GM23338 (cell line): ENCODE measurements at regions not wholly inside any gene's neighbourhood (a gene's known extent, or its start where the extent isn't known, plus 50 kb on each side); places are given as distances from the start of the nearest gene placed in this dataset.

Experiments
- ATAC-seq: fragments of 200-7000 bp; cut with Tn5 transposase; 3 replicates; pipeline ENCODE4 v1.9.1; 2020
- DNase-seq: peaks from one replicate; pipeline ENCODE4 v3.0.0-alpha.2; 2015; ENCODE audit warnings: low spot score
- H2AFZ ChIP-seq: fragments of 200-600 bp; sonication (generic); 2 replicates; pipeline ENCODE4 v1.8.0; 2016; ENCODE audit warnings: antibody characterized with exemption, mild to moderate bottlenecking, moderate library complexity
- H3F3A ChIP-seq: fragments of 200-600 bp; sonication (generic); replicated peaks from 2 replicates; pipeline ENCODE4 v1.8.0; 2017; ENCODE audit warnings: antibody characterized with exemption, mixed run types, low read depth
- H3K27ac ChIP-seq: fragments of 200-600 bp; sonication (generic); 2 replicates; pipeline ENCODE4 v1.6.1; 2016; ENCODE audit warnings: low read depth
- H3K27me3 ChIP-seq: fragments of 200-600 bp; sonication (generic); 2 replicates; pipeline ENCODE4 v1.8.0; 2016; ENCODE audit warnings: mild to moderate bottlenecking, mixed run types, moderate library complexity; ENCODE audit not compliant: insufficient read depth
- H3K36me3 ChIP-seq: fragments of 200-600 bp; sonication (generic); 2 replicates; pipeline ENCODE4 v1.8.0; 2016; ENCODE audit warnings: mild to moderate bottlenecking; ENCODE audit not compliant: insufficient read depth
- H3K4me1 ChIP-seq: fragments of 200-600 bp; sonication (generic); 2 replicates; pipeline ENCODE4 v1.8.0; 2016; ENCODE audit warnings: mild to moderate bottlenecking, moderate library complexity; ENCODE audit not compliant: insufficient read depth
- H3K4me2 ChIP-seq: fragments of 200-600 bp; sonication (generic); 2 replicates; pipeline ENCODE4 v1.7.1; 2017; ENCODE audit warnings: mixed run types
- H3K4me3 ChIP-seq: fragments of 200-600 bp; sonication (generic); 2 replicates; pipeline ENCODE4 v1.6.1; 2016; ENCODE audit warnings: mixed run types
- H3K79me2 ChIP-seq: fragments of 200-600 bp; sonication (generic); replicated peaks from 2 replicates; pipeline ENCODE4 v1.8.0; 2017; ENCODE audit warnings: mild to moderate bottlenecking; ENCODE audit not compliant: insufficient read depth
- H3K9me2 ChIP-seq: fragments of 200-600 bp; sonication (generic); 2 replicates; pipeline ENCODE4 v1.8.0; 2017; ENCODE audit not compliant: insufficient read depth
- H4K20me1 ChIP-seq: fragments of 200-600 bp; sonication (generic); replicated peaks from 2 replicates; pipeline ENCODE4 v1.8.0; 2017; ENCODE audit warnings: mild to moderate bottlenecking; ENCODE audit not compliant: insufficient read depth
- H3K27ac Mint-ChIP-seq: 2 replicates; pipeline ENCODE4 v1.8.0; 2020; ENCODE audit warnings: inconsistent platforms, mild to moderate bottlenecking, moderate library complexity, mixed read lengths
- H3K27me3 Mint-ChIP-seq: 3 replicates; pipeline ENCODE4 v1.8.0; 2022; ENCODE audit warnings: low read depth, mild to moderate bottlenecking, moderate library complexity, mixed read lengths, inconsistent platforms; ENCODE audit not compliant: insufficient read depth, poor library complexity
- H3K36me3 Mint-ChIP-seq: 3 replicates; pipeline ENCODE4 v1.8.0; 2021; ENCODE audit warnings: low read depth, mild to moderate bottlenecking, inconsistent platforms, moderate library complexity, mixed read lengths
- H3K4me1 Mint-ChIP-seq: 3 replicates; pipeline ENCODE4 v1.8.0; 2020; ENCODE audit warnings: mild to moderate bottlenecking, inconsistent platforms, mixed read lengths
- H3K4me3 Mint-ChIP-seq: 3 replicates; pipeline ENCODE4 v1.8.0; 2021; ENCODE audit warnings: moderate library complexity, mild to moderate bottlenecking, inconsistent platforms, mixed read lengths
- H3K9me3 Mint-ChIP-seq: 3 replicates; pipeline ENCODE4 v1.8.0; 2020; ENCODE audit warnings: moderate library complexity, mild to moderate bottlenecking, inconsistent platforms, mixed read lengths
- CREB1 ChIP-seq: fragments of 250-450 bp; sonication (Bioruptor Pico); IDR thresholded peaks from 2 replicates; pipeline ENCODE4 v1.5.0; 2020; ENCODE audit warnings: low read depth, mild to moderate bottlenecking, moderate library complexity
- EZH2 ChIP-seq: fragments of 200-600 bp; sonication (generic); IDR thresholded peaks from one replicate; pipeline ENCODE4 v1.8.0; 2017; ENCODE audit warnings: antibody characterized with exemption, mild to moderate bottlenecking, low read depth; ENCODE audit not compliant: unreplicated experiment
- EZH2phosphoT487 ChIP-seq: fragments of 200-600 bp; sonication (generic); IDR thresholded peaks from one replicate; pipeline ENCODE4 v1.8.1; 2018; ENCODE audit warnings: antibody characterized with exemption; ENCODE audit not compliant: unreplicated experiment
- NANOG ChIP-seq: IDR thresholded peaks from 2 replicates; pipeline ENCODE4 v1.6.1; 2016; ENCODE audit warnings: antibody characterized with exemption, borderline replicate concordance
- ZNF114 ChIP-seq: fragments of 250-450 bp; sonication (Bioruptor Pico); IDR thresholded peaks from 2 replicates; pipeline ENCODE4 v1.5.0; 2020; ENCODE audit warnings: mild to moderate bottlenecking, moderate library complexity
- ZNF331 ChIP-seq: fragments of 250-450 bp; sonication (Bioruptor Pico); IDR thresholded peaks from 2 replicates; pipeline ENCODE4 v1.5.0; 2020; ENCODE audit warnings: low read depth, mild to moderate bottlenecking, moderate library complexity
- TF ChIP-seq, protein P1 (sequence below): IDR thresholded peaks from one replicate; pipeline ENCODE4 v1.6.1; 2018; ENCODE audit warnings: antibody characterized with exemption; ENCODE audit not compliant: unreplicated experiment
- TF ChIP-seq, protein P2 (sequence below): IDR thresholded peaks from 2 replicates; pipeline ENCODE4 v1.6.1; 2016; ENCODE audit warnings: antibody characterized with exemption
- TF ChIP-seq, protein P3 (sequence below), 2 experiments: fragments of 200-600 bp in 1 of 2; sonication (generic) in 1 of 2; conservative IDR thresholded peaks; 2 replicates each; pipeline versions ENCODE4 v1.5.1 to v1.6.1; 2016 to 2017; ENCODE audit warnings: antibody characterized with exemption in 2 of 2, low read depth in 2 of 2, mild to moderate bottlenecking in 2 of 2, moderate library complexity in 1 of 2
- TF ChIP-seq, protein P4 (sequence below): fragments of 250-450 bp; sonication (Bioruptor Pico); IDR thresholded peaks from 2 replicates; pipeline ENCODE4 v1.5.0; 2020; ENCODE audit warnings: mild to moderate bottlenecking, moderate library complexity

DNA sequence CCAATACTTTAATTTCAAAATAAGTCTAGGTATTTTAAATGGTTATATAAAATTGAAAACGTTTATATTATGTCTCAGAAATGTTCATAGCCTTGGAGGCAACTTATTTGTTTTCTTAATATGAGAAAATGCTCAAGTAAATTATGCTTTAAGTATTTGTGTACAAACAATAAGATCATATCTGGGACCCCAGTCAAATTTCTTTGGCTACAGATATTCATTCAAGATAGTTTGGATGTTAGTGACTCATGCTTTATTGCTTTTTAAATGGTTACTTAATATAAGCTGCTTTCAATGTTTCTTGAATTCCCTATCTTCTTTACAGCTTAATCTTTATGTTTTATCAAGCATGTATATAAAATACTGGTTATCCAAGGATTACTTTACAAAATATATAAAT, 291.3 kb downstream of the KCNC2 start (continued):
- TF ChIP-seq EZH2 (no peak), ZNF114 (CRISPR knock-in tag) (no peak), NANOG (no peak), EZH2phosphoT487 (no peak)
- TF ChIP-seq, protein P1, sequence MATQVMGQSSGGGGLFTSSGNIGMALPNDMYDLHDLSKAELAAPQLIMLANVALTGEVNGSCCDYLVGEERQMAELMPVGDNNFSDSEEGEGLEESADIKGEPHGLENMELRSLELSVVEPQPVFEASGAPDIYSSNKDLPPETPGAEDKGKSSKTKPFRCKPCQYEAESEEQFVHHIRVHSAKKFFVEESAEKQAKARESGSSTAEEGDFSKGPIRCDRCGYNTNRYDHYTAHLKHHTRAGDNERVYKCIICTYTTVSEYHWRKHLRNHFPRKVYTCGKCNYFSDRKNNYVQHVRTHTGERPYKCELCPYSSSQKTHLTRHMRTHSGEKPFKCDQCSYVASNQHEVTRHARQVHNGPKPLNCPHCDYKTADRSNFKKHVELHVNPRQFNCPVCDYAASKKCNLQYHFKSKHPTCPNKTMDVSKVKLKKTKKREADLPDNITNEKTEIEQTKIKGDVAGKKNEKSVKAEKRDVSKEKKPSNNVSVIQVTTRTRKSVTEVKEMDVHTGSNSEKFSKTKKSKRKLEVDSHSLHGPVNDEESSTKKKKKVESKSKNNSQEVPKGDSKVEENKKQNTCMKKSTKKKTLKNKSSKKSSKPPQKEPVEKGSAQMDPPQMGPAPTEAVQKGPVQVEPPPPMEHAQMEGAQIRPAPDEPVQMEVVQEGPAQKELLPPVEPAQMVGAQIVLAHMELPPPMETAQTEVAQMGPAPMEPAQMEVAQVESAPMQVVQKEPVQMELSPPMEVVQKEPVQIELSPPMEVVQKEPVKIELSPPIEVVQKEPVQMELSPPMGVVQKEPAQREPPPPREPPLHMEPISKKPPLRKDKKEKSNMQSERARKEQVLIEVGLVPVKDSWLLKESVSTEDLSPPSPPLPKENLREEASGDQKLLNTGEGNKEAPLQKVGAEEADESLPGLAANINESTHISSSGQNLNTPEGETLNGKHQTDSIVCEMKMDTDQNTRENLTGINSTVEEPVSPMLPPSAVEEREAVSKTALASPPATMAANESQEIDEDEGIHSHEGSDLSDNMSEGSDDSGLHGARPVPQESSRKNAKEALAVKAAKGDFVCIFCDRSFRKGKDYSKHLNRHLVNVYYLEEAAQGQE, result no peak
- TF ChIP-seq, protein P2, sequence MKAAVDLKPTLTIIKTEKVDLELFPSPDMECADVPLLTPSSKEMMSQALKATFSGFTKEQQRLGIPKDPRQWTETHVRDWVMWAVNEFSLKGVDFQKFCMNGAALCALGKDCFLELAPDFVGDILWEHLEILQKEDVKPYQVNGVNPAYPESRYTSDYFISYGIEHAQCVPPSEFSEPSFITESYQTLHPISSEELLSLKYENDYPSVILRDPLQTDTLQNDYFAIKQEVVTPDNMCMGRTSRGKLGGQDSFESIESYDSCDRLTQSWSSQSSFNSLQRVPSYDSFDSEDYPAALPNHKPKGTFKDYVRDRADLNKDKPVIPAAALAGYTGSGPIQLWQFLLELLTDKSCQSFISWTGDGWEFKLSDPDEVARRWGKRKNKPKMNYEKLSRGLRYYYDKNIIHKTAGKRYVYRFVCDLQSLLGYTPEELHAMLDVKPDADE, result no peak
- TF ChIP-seq, protein P3, sequence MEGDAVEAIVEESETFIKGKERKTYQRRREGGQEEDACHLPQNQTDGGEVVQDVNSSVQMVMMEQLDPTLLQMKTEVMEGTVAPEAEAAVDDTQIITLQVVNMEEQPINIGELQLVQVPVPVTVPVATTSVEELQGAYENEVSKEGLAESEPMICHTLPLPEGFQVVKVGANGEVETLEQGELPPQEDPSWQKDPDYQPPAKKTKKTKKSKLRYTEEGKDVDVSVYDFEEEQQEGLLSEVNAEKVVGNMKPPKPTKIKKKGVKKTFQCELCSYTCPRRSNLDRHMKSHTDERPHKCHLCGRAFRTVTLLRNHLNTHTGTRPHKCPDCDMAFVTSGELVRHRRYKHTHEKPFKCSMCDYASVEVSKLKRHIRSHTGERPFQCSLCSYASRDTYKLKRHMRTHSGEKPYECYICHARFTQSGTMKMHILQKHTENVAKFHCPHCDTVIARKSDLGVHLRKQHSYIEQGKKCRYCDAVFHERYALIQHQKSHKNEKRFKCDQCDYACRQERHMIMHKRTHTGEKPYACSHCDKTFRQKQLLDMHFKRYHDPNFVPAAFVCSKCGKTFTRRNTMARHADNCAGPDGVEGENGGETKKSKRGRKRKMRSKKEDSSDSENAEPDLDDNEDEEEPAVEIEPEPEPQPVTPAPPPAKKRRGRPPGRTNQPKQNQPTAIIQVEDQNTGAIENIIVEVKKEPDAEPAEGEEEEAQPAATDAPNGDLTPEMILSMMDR (conservative IDR thresholded peaks at IDR 0.05; ENCODE audit: low read depth in 2 of 2), result no peak

DNA sequence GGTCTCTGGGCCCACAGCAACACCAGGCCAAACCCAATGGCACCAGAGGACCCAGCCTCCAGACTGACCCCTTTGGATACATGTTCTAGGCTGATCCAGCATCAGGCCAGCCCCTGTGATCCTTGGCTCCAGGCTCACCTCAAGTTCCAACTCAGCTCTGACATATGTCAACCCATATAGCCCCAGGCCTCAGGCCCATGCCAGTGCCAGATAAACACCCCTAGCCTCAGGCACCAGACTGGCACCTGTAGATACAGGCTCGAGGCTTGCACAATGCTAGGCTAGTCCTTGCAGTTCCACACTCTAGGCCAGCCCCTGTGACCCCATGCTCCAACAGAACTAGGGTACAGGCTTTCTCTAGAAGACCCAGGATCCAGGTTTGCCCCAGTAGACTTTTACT, 287.5 kb downstream of the KCNC2 start:
- H3K4me3 ChIP-seq, result no peak overlapping the region
- H3K79me2 ChIP-seq, result no peaks in the 10 kb centered on the region
- ATAC-seq, result no peak
- DNase-seq, result no peak
- H4K20me1 ChIP-seq, result no peaks in the 10 kb centered on the region
- H3K27me3 ChIP-seq, result no peaks in the 10 kb centered on the region
- H3K9me3 Mint-ChIP-seq, result peaks cover 4% of the 10 kb centered on the region
- H3F3A ChIP-seq, result no peaks in the 10 kb centered on the region
- H3K36me3 ChIP-seq, result no peaks in the 10 kb centered on the region
- H3K4me1 ChIP-seq, result no peaks in the 10 kb centered on the region
- no peaks in the 10 kb centered on the region for H3K36me3 Mint-ChIP-seq
- no peak overlapping the region for H3K4me3 Mint-ChIP-seq
- no peak overlapping the region for H3K27ac Mint-ChIP-seq
- no peak overlapping the region for H3K4me2 ChIP-seq
- H3K27me3 Mint-ChIP-seq, result no peaks in the 10 kb centered on the region
- H2AFZ ChIP-seq, result no peak overlapping the region
- no peaks in the 10 kb centered on the region for H3K9me2 ChIP-seq
- no peak overlapping the region for H3K27ac ChIP-seq
- no peaks in the 10 kb centered on the region for H3K4me1 Mint-ChIP-seq
- TF ChIP-seq ZNF114 (CRISPR knock-in tag) (no peak), ZNF331 (no peak), EZH2phosphoT487 (no peak), CREB1 (CRISPR knock-in tag) (no peak), NANOG (no peak)
- TF ChIP-seq, protein P2, result no peak
- TF ChIP-seq, protein P4, sequence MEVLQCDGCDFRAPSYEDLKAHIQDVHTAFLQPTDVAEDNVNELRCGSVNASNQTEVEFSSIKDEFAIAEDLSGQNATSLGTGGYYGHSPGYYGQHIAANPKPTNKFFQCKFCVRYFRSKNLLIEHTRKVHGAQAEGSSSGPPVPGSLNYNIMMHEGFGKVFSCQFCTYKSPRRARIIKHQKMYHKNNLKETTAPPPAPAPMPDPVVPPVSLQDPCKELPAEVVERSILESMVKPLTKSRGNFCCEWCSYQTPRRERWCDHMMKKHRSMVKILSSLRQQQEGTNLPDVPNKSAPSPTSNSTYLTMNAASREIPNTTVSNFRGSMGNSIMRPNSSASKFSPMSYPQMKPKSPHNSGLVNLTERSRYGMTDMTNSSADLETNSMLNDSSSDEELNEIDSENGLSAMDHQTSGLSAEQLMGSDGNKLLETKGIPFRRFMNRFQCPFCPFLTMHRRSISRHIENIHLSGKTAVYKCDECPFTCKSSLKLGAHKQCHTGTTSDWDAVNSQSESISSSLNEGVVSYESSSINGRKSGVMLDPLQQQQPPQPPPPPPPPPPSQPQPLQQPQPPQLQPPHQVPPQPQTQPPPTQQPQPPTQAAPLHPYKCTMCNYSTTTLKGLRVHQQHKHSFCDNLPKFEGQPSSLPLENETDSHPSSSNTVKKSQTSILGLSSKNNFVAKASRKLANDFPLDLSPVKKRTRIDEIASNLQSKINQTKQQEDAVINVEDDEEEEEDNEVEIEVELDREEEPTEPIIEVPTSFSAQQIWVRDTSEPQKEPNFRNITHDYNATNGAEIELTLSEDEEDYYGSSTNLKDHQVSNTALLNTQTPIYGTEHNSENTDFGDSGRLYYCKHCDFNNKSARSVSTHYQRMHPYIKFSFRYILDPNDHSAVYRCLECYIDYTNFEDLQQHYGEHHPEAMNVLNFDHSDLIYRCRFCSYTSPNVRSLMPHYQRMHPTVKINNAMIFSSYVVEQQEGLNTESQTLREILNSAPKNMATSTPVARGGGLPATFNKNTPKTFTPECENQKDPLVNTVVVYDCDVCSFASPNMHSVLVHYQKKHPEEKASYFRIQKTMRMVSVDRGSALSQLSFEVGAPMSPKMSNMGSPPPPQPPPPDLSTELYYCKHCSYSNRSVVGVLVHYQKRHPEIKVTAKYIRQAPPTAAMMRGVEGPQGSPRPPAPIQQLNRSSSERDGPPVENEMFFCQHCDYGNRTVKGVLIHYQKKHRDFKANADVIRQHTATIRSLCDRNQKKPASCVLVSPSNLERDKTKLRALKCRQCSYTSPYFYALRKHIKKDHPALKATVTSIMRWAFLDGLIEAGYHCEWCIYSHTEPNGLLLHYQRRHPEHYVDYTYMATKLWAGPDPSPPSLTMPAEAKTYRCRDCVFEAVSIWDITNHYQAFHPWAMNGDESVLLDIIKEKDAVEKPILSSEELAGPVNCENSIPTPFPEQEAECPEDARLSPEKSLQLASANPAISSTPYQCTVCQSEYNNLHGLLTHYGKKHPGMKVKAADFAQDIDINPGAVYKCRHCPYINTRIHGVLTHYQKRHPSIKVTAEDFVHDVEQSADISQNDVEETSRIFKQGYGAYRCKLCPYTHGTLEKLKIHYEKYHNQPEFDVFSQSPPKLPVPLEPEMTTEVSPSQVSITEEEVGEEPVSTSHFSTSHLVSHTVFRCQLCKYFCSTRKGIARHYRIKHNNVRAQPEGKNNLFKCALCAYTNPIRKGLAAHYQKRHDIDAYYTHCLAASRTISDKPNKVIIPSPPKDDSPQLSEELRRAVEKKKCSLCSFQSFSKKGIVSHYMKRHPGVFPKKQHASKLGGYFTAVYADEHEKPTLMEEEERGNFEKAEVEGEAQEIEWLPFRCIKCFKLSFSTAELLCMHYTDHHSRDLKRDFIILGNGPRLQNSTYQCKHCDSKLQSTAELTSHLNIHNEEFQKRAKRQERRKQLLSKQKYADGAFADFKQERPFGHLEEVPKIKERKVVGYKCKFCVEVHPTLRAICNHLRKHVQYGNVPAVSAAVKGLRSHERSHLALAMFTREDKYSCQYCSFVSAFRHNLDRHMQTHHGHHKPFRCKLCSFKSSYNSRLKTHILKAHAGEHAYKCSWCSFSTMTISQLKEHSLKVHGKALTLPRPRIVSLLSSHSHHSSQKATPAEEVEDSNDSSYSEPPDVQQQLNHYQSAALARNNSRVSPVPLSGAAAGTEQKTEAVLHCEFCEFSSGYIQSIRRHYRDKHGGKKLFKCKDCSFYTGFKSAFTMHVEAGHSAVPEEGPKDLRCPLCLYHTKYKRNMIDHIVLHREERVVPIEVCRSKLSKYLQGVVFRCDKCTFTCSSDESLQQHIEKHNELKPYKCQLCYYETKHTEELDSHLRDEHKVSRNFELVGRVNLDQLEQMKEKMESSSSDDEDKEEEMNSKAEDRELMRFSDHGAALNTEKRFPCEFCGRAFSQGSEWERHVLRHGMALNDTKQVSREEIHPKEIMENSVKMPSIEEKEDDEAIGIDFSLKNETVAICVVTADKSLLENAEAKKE (CRISPR knock-in tag), result no peak
